DND-41 (cell line): ENCODE measurements at regions not wholly inside any gene's neighbourhood (a gene's known extent, or its start where the extent isn't known, plus 50 kb on each side); places are given as distances from the start of the nearest gene placed in this dataset.

Experiments
- EZH2 ChIP-seq: IDR thresholded peaks from 3 replicates; pipeline ENCODE4 v1.6.1; 2012; ENCODE audit warnings: borderline replicate concordance, low read depth, mild to moderate bottlenecking, moderate library complexity, low read length, inconsistent platforms; ENCODE audit not compliant: severe bottlenecking
- TF ChIP-seq, protein P1 (sequence below): IDR thresholded peaks from 2 replicates; pipeline ENCODE4 v1.5.1; 2012; ENCODE audit warnings: borderline replicate concordance, low read length, moderate library complexity, mild to moderate bottlenecking; ENCODE audit not compliant: poor library complexity, severe bottlenecking; ENCODE audit errors: extremely low read depth

DNA sequence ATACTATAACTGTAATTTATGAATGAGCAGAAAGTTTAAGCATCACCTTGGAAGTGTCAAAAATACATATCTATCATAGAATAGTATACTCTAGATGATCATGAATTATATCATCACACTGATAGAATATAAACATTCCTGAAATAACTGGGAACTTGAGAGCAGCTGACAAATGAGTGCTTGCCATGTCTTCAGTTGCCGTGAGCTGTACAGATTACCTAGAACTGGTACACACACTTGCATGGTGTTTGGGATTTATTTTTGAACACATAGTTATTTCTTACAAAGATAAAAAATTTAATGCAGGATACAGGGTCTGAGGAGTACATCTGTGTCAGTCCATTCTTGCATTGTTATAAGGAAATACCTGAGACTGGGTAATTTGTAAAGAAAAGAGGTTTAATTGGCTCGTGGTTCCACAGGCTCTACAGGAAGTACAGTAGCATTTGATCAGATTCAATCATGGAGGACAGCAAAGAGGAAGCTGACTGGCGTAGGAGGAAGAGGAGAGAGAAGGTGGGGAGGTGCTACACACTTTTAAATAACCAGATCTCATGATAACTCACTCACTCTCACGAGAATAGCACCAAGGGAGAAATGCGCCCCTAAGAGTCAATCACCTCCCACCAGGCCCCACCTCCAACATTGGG lies 60.4 kb upstream of the MBNL2 start:
- TF ChIP-seq, protein P1, sequence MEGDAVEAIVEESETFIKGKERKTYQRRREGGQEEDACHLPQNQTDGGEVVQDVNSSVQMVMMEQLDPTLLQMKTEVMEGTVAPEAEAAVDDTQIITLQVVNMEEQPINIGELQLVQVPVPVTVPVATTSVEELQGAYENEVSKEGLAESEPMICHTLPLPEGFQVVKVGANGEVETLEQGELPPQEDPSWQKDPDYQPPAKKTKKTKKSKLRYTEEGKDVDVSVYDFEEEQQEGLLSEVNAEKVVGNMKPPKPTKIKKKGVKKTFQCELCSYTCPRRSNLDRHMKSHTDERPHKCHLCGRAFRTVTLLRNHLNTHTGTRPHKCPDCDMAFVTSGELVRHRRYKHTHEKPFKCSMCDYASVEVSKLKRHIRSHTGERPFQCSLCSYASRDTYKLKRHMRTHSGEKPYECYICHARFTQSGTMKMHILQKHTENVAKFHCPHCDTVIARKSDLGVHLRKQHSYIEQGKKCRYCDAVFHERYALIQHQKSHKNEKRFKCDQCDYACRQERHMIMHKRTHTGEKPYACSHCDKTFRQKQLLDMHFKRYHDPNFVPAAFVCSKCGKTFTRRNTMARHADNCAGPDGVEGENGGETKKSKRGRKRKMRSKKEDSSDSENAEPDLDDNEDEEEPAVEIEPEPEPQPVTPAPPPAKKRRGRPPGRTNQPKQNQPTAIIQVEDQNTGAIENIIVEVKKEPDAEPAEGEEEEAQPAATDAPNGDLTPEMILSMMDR: no peak
- no peak for TF ChIP-seq EZH2
